ENCODE measurements at regions not wholly inside any gene's neighbourhood (a gene's known extent, or its start where the extent isn't known, plus 50 kb on each side); places are given as distances from the start of the nearest gene placed in this dataset.

- H3K27ac ChIP-seq = no peak overlapping the region
- CTCF ChIA-PET = no interaction called here
- POLR2A ChIA-PET (ENCODE audit: low non-redundant PET) = no interaction called here
- DNase-seq (ENCODE audit: low spot score) = no peak
- TF ChIP-seq CTCF (conservative IDR thresholded peaks at IDR 0.05; ENCODE audit: low read depth) = no peak
These were observed 354.2 kb upstream of the PIK3C3 start for GRCh38 chr18:41600693-41601391.

- no peak for TF ChIP-seq CTCF (conservative IDR thresholded peaks at IDR 0.05; ENCODE audit: low read depth)
- no peak for DNase-seq (ENCODE audit: low spot score)
- POLR2A ChIA-PET (ENCODE audit: low non-redundant PET) = no interaction called here
These were observed 355.6 kb upstream of the PIK3C3 start for GRCh38 chr18:41599466-41599865.

GRCh38 chr18:41594582-41594981 is 360.5 kb upstream of the PIK3C3 start:
- POLR2A ChIA-PET (ENCODE audit: low non-redundant PET) = no interaction called here
- no peak overlapping the region for H3K27ac ChIP-seq
- CTCF ChIA-PET = interaction anchor here (0.6 kb wide), 1 partner anchor 126 kb away, joined by 3 read pairs; no protein-coding TSS in a partner anchor
- DNase-seq (ENCODE audit: low spot score) = no peak
- no peak for TF ChIP-seq CTCF (conservative IDR thresholded peaks at IDR 0.05; ENCODE audit: low read depth)

More at GRCh38 chr18:41599466-41599865, 355.6 kb upstream of the PIK3C3 start:
- CTCF ChIA-PET = no interaction called here
- H3K27ac ChIP-seq = no peak overlapping the region

GRCh38 chr18:41593171-41593675 is 361.8 kb upstream of the PIK3C3 start:
- DNase-seq (ENCODE audit: low spot score) = no peak
- TF ChIP-seq CTCF (conservative IDR thresholded peaks at IDR 0.05; ENCODE audit: low read depth) = no peak
- ChIA-PET CTCF (interaction anchor here (0.7 kb wide), 1 partner anchor 54 kb away, joined by 4 read pairs; no protein-coding TSS in a partner anchor), POLR2A (ENCODE audit: low non-redundant PET) (no interaction called here)
- H3K27ac ChIP-seq = no peak overlapping the region

- DNase-seq (ENCODE audit: low spot score) = no peak
- ChIA-PET CTCF (no interaction called here), POLR2A (ENCODE audit: low non-redundant PET) (no interaction called here)
- no peak overlapping the region for H3K27ac ChIP-seq
- TF ChIP-seq CTCF (conservative IDR thresholded peaks at IDR 0.05; ENCODE audit: low read depth) = no peak
These were observed 367.1 kb upstream of the PIK3C3 start for GRCh38 chr18:41587976-41588375.

GRCh38 chr18:41585512-41585911 is 369.5 kb upstream of the PIK3C3 start:
- no peak for TF ChIP-seq CTCF (conservative IDR thresholded peaks at IDR 0.05; ENCODE audit: low read depth)
- DNase-seq (ENCODE audit: low spot score) = no peak
- no peak overlapping the region for H3K27ac ChIP-seq
- ChIA-PET POLR2A (ENCODE audit: low non-redundant PET) (no interaction called here), CTCF (no interaction called here)

Measured in RWPE1 (cell line).